CD4-positive, alpha-beta T cell (primary cell): ENCODE measurements at regions not wholly inside any gene's neighbourhood (a gene's known extent, or its start where the extent isn't known, plus 50 kb on each side); places are given as distances from the start of the nearest gene placed in this dataset.

Source experiments
- ATAC-seq: fragments of 200-7000 bp; cut with Tn5 transposase; one replicate; pipeline ENCODE4 v1.10.0; 2022; ENCODE audit warnings: mild to moderate bottlenecking; ENCODE audit not compliant: poor library complexity
- CTCF ChIA-PET: fragments of 350-600 bp; sonication (Branson Sonifier 250); formaldehyde crosslinking; loops from one replicate; lab custom pipeline; 2021; ENCODE audit warnings: antibody characterized with exemption, inconsistent platforms; lab: Charles Lee
- POLR2A ChIA-PET: fragments of 350-600 bp; sonication (Branson Sonifier 250); formaldehyde crosslinking; loops from one replicate; lab custom pipeline; 2021; ENCODE audit warnings: antibody characterized with exemption, inconsistent platforms; lab: Charles Lee
- DNase-seq, 14 experiments: peaks; one replicate each; pipeline ENCODE4 v3.0.0-alpha.2; 2013 to 2020; ENCODE audit warnings: mixed read lengths in 2 of 14
- H3K27ac ChIP-seq, 2 donors: one replicate each; pipeline versions ENCODE4 v1.5.1 to v1.7.0; 2013; ENCODE audit warnings: low read length in 2 of 2, low read depth in 1 of 2, mild to moderate bottlenecking in 1 of 2
- H3K27me3 ChIP-seq, 2 experiments: 1 replicate in 1 of 2; 2 replicates in 1 of 2; pipeline versions ENCODE4 v1.6.1 to v1.7.0; 2013; ENCODE audit warnings: low read length in 2 of 2, control low read depth in 1 of 2, mild to moderate bottlenecking in 1 of 2, moderate library complexity in 1 of 2; ENCODE audit not compliant: insufficient read depth in 2 of 2, control insufficient read depth in 1 of 2
- H3K36me3 ChIP-seq: one replicate; pipeline ENCODE4 v1.6.1; 2013; ENCODE audit warnings: low read length, control low read depth; ENCODE audit not compliant: insufficient read depth
- H3K4me1 ChIP-seq: one replicate; pipeline ENCODE4 v1.6.1; 2013; ENCODE audit warnings: low read length, control low read depth; ENCODE audit not compliant: insufficient read depth
- H3K4me3 ChIP-seq: one replicate; pipeline ENCODE4 v1.5.1; 2013; ENCODE audit warnings: mild to moderate bottlenecking, low read length, moderate library complexity
- H3K9me3 ChIP-seq, 2 experiments: 1 replicate in 1 of 2; 2 replicates in 1 of 2; pipeline versions ENCODE4 v1.6.1 to v1.7.0; 2013; ENCODE audit warnings: low read length in 2 of 2, mild to moderate bottlenecking in 2 of 2, control low read depth in 1 of 2, moderate library complexity in 1 of 2; ENCODE audit not compliant: control insufficient read depth in 1 of 2, insufficient read depth in 1 of 2
- H3K27ac Mint-ChIP-seq: one replicate; pipeline ENCODE4 v1.8.0; 2020; ENCODE audit warnings: mixed read lengths
- H3K27me3 Mint-ChIP-seq: one replicate; pipeline ENCODE4 v1.8.0; 2021; ENCODE audit warnings: mixed read lengths
- H3K36me3 Mint-ChIP-seq: one replicate; pipeline ENCODE4 v1.8.0; 2021; ENCODE audit warnings: low read depth, mixed read lengths
- H3K4me1 Mint-ChIP-seq: one replicate; pipeline ENCODE4 v1.8.0; 2021; ENCODE audit warnings: low read depth, mixed read lengths
- H3K4me3 Mint-ChIP-seq: one replicate; pipeline ENCODE4 v1.8.0; 2020; ENCODE audit warnings: mild to moderate bottlenecking, mixed read lengths
- H3K9me3 Mint-ChIP-seq: one replicate; pipeline ENCODE4 v1.8.0; 2020; ENCODE audit warnings: mixed read lengths
- CTCF ChIP-seq: fragments of 200-600 bp; IDR thresholded peaks from one replicate; pipeline ENCODE4 v1.8.0; 2022; ENCODE audit warnings: antibody characterized with exemption, mild to moderate bottlenecking
- intact Hi-C, 2 experiments: fragments of 100-400 bp; cut with DNase I in 1 of 2; cut with micrococcal nuclease in 1 of 2; formaldehyde crosslinking; loops; one replicate each; pipeline versions ENCODE4 v1.15.1 to v1.9.0; 2023 to 2025; cut with DNase I, micrococcal nuclease

- Histone ChIP-seq H3K36me3 (no peaks in the 10 kb centered on the region), H3K4me3 (no peak overlapping the region), H3K4me1 (peaks cover 8% of the 10 kb centered on the region), H3K27me3 (no peaks in the 10 kb centered on the region), H3K9me3 (peaks cover 0 to 4% of the 10 kb centered on the region in 2 experiments), H3K27ac (no peak overlapping the region)
- DNase-seq (no peak), ATAC-seq (no peak)
- Mint-ChIP-seq H3K4me1 (peaks cover 24% of the 10 kb centered on the region), H3K9me3 (no peaks in the 10 kb centered on the region), H3K27me3 (no peaks in the 10 kb centered on the region), H3K4me3 (no peak overlapping the region), H3K27ac (no peak overlapping the region), H3K36me3 (no peaks in the 10 kb centered on the region)
- no peak for TF ChIP-seq CTCF
- POLR2A ChIA-PET: interaction anchor here (0.7 to 1.4 kb wide), 2 partner anchors 17 to 25 kb away, joined by 3 read pairs; no protein-coding TSS in a partner anchor
- intact Hi-C loops: no loop called here
- CTCF ChIA-PET: interaction anchor here (1.0 kb wide), 1 partner anchor 38 kb away, joined by 3 read pairs; no protein-coding TSS in a partner anchor
Observed at GRCh38 chr10:47190802-47191450, 109.1 kb upstream of the GDF10 start.

GRCh38 chr10:47192273-47192672, 107.7 kb upstream of the GDF10 start:
- no peak overlapping the region for H3K4me3 Mint-ChIP-seq

GRCh38 chr10:47193666-47194065, 106.3 kb upstream of the GDF10 start:
- no peak for DNase-seq
- TF ChIP-seq CTCF: no peak
- Histone ChIP-seq H3K27me3 (no peaks in the 10 kb centered on the region), H3K4me3 (no peak overlapping the region), H3K4me1 (peaks cover 12% of the 10 kb centered on the region), H3K9me3 (peaks cover 0 to 4% of the 10 kb centered on the region in 2 experiments), H3K36me3 (no peaks in the 10 kb centered on the region), H3K27ac (no peak overlapping the region)
- Mint-ChIP-seq H3K27me3 (no peaks in the 10 kb centered on the region), H3K27ac (no peak overlapping the region), H3K9me3 (no peaks in the 10 kb centered on the region), H3K4me1 (peaks cover 18% of the 10 kb centered on the region), H3K36me3 (no peaks in the 10 kb centered on the region), H3K4me3 (no peak overlapping the region)
- ChIA-PET CTCF (no interaction called here), POLR2A (no interaction called here)
- intact Hi-C loops: no loop called here
- no peak for ATAC-seq

More at GRCh38 chr10:47192273-47192672, 107.7 kb upstream of the GDF10 start:
- Histone ChIP-seq H3K27ac (no peak overlapping the region), H3K4me3 (no peak overlapping the region), H3K4me1 (peaks cover 12% of the 10 kb centered on the region), H3K27me3 (no peaks in the 10 kb centered on the region), H3K36me3 (no peaks in the 10 kb centered on the region), H3K9me3 (peaks cover 0 to 4% of the 10 kb centered on the region in 2 experiments)
- Mint-ChIP-seq H3K4me1 (peaks cover 25% of the 10 kb centered on the region), H3K27ac (no peak overlapping the region), H3K9me3 (no peaks in the 10 kb centered on the region), H3K36me3 (no peaks in the 10 kb centered on the region), H3K27me3 (no peaks in the 10 kb centered on the region)
- no peak for TF ChIP-seq CTCF
- ChIA-PET POLR2A (interaction anchor here (1.1 kb wide), 1 partner anchor 26 kb away, joined by 3 read pairs; no protein-coding TSS in a partner anchor), CTCF (interaction anchor here (0.9 kb wide), 1 partner anchor 120 kb away, joined by 3 read pairs; no protein-coding TSS in a partner anchor)
- intact Hi-C loops: no loop called here
- no peak for DNase-seq
- ATAC-seq: no peak
